NOMO-1 treated with dmso at 0.1 percent for 144 hours (cell line): ENCODE measurements at regions not wholly inside any gene's neighbourhood (a gene's known extent, or its start where the extent isn't known, plus 50 kb on each side); places are given as distances from the start of the nearest gene placed in this dataset.
"Not testable (repeated sequence)": the region's sequence is repeated elsewhere in the genome, so short reads cannot be mapped to it uniquely, and the experiment has no call there.

Experiments used
- DNase-seq: peaks from one replicate; lab custom pipeline; 2025; ENCODE audit not compliant: unreplicated experiment; lab: John Stamatoyannopoulos, UW

- no peak for DNase-seq
Observed at GRCh38 chr2:198917926-198918720, 539.6 kb downstream of the SATB2 start.

GRCh38 chr2:198917275-198917674 lies 540.5 kb downstream of the SATB2 start:
- no peak for DNase-seq

GRCh38 chr2:198916548-198917080 lies 541.1 kb downstream of the SATB2 start:
- DNase-seq: no peak

- peak; percentile 72 for DNase-seq
Observed at GRCh38 chr2:198913394-198914152, 544.2 kb downstream of the SATB2 start.

- no peak for DNase-seq
Observed at GRCh38 chr2:198909525-198910267, 548.0 kb downstream of the SATB2 start.

- peak; percentile 66 for DNase-seq
Observed at GRCh38 chr2:198905881-198906612, 551.7 kb downstream of the SATB2 start.

GRCh38 chr2:198901894-198902293 lies 555.8 kb downstream of the SATB2 start:
- DNase-seq: no peak

GRCh38 chr2:198900141-198900540 lies 557.6 kb downstream of the SATB2 start:
- no peak for DNase-seq

- DNase-seq: peak; percentile 65
Observed at GRCh38 chr2:198890490-198890889, 567.2 kb downstream of the SATB2 start.

GRCh38 chr2:198883604-198884003 lies 574.1 kb downstream of the SATB2 start:
- no peak for DNase-seq

GRCh38 chr2:198880986-198881385 lies 576.8 kb downstream of the SATB2 start:
- DNase-seq: no peak

- DNase-seq: no peak
Observed at GRCh38 chr2:198880421-198880820, 577.3 kb downstream of the SATB2 start.

GRCh38 chr2:198874472-198874858 lies 583.3 kb downstream of the SATB2 start:
- no peak for DNase-seq

- no peak for DNase-seq
Observed at GRCh38 chr2:198873503-198874471, 584.0 kb downstream of the SATB2 start.

- no peak for DNase-seq
Observed at GRCh38 chr2:198863655-198864054, 594.1 kb downstream of the SATB2 start.

GRCh38 chr2:198861080-198861479 lies 596.7 kb downstream of the SATB2 start:
- no peak for DNase-seq

GRCh38 chr2:198857246-198857645 lies 600.5 kb downstream of the SATB2 start:
- DNase-seq: peak; percentile 48

GRCh38 chr2:198855746-198856145 lies 602.0 kb downstream of the SATB2 start:
- not testable (repeated sequence) for DNase-seq

GRCh38 chr2:198852248-198852647 lies 605.5 kb downstream of the SATB2 start:
- peak; percentile 25 for DNase-seq
